ENCODE measurements at regions not wholly inside any gene's neighbourhood (a gene's known extent, or its start where the extent isn't known, plus 50 kb on each side); places are given as distances from the start of the nearest gene placed in this dataset.

DNA sequence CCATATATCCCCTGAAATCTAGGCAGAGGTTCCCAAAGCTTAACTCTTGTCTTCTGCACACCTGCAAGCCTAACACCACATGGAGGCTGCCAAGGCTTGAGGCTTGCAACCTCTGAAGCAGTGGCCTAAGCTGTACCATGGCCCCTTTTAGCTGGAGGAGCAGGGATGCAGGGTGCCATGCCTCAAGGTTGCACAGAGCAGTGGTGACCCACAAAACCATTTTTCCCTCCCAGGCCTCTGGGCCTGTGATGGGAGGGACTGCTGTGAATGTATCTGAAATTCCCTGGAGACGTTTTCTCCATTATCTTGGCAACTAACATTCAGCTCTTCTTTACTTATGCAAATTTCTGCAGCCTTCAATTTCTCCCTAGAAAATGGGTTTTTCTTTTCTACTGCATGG, 210.0 kb upstream of the KITLG start:
- Histone ChIP-seq H3K9me3 (no peaks in the 10 kb centered on the region), H3K36me3 (no peaks in the 10 kb centered on the region), H3K27ac (no peak overlapping the region), H3K27me3 (no peaks in the 10 kb centered on the region), H3K4me1 (ENCODE audit: control insufficient read depth in 1 of 2, insufficient read depth in 1 of 2, low read depth in 1 of 2, low read length in 1 of 2) (no peaks in the 10 kb centered on the region), H3K4me3 (ENCODE audit: low read depth in 1 of 2, low read length in 1 of 2) (no peak overlapping the region)
- TF ChIP-seq, protein P1, sequence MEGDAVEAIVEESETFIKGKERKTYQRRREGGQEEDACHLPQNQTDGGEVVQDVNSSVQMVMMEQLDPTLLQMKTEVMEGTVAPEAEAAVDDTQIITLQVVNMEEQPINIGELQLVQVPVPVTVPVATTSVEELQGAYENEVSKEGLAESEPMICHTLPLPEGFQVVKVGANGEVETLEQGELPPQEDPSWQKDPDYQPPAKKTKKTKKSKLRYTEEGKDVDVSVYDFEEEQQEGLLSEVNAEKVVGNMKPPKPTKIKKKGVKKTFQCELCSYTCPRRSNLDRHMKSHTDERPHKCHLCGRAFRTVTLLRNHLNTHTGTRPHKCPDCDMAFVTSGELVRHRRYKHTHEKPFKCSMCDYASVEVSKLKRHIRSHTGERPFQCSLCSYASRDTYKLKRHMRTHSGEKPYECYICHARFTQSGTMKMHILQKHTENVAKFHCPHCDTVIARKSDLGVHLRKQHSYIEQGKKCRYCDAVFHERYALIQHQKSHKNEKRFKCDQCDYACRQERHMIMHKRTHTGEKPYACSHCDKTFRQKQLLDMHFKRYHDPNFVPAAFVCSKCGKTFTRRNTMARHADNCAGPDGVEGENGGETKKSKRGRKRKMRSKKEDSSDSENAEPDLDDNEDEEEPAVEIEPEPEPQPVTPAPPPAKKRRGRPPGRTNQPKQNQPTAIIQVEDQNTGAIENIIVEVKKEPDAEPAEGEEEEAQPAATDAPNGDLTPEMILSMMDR (IDR thresholded peaks at IDR 0.05) = no peak

GRCh38 chr12:88784166-88784565, 203.9 kb upstream of the KITLG start:
- H3K36me3 ChIP-seq = no peaks in the 10 kb centered on the region
- TF ChIP-seq, protein P1 (IDR thresholded peaks at IDR 0.05) = no peak
- H3K4me3 ChIP-seq (ENCODE audit: low read depth in 1 of 2, low read length in 1 of 2) = no peak overlapping the region
- no peaks in the 10 kb centered on the region for H3K9me3 ChIP-seq
- no peaks in the 10 kb centered on the region for H3K4me1 ChIP-seq (ENCODE audit: control insufficient read depth in 1 of 2, insufficient read depth in 1 of 2, low read depth in 1 of 2, low read length in 1 of 2)
- H3K27ac ChIP-seq = no peak overlapping the region
- no peaks in the 10 kb centered on the region for H3K27me3 ChIP-seq

DNA sequence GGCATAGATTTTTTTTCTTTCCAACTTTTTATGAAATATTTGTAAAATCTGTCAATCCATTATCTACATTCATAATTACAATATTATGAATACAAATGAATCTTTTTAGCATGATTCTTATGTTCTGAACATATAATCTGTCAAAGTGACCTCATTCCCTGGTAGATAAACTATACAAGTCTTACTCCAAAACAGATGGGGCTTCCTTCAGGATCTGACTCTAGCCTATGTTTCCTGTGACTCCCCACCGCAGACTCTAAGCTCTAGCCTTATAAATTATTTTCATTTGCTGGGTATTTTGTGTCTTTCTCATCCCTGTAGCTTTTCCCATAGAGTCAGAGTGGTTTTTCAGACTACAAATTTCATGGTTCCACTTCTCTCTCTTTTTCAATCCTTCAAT, 202.1 kb upstream of the KITLG start:
- no peak overlapping the region for H3K4me3 ChIP-seq (ENCODE audit: low read depth in 1 of 2, low read length in 1 of 2)
- TF ChIP-seq, protein P1 (IDR thresholded peaks at IDR 0.05) = no peak

GRCh38 chr12:88781909-88782308, 201.6 kb upstream of the KITLG start:
- TF ChIP-seq, protein P1 (IDR thresholded peaks at IDR 0.05) = no peak
- Histone ChIP-seq H3K27ac (no peak overlapping the region), H3K9me3 (no peaks in the 10 kb centered on the region), H3K4me3 (ENCODE audit: low read depth in 1 of 2, low read length in 1 of 2) (no peak overlapping the region), H3K4me1 (ENCODE audit: control insufficient read depth in 1 of 2, insufficient read depth in 1 of 2, low read depth in 1 of 2, low read length in 1 of 2) (no peaks in the 10 kb centered on the region), H3K36me3 (no peaks in the 10 kb centered on the region), H3K27me3 (no peaks in the 10 kb centered on the region)

More for the DNA sequence above, 202.1 kb upstream of the KITLG start:
- no peaks in the 10 kb centered on the region for H3K9me3 ChIP-seq
- H3K36me3 ChIP-seq = no peaks in the 10 kb centered on the region
- no peaks in the 10 kb centered on the region for H3K27me3 ChIP-seq
- no peaks in the 10 kb centered on the region for H3K4me1 ChIP-seq (ENCODE audit: control insufficient read depth in 1 of 2, insufficient read depth in 1 of 2, low read depth in 1 of 2, low read length in 1 of 2)
- H3K27ac ChIP-seq = no peak overlapping the region

GRCh38 chr12:88778064-88778463, 197.8 kb upstream of the KITLG start:
- Histone ChIP-seq H3K9me3 (no peaks in the 10 kb centered on the region), H3K27me3 (no peaks in the 10 kb centered on the region), H3K36me3 (no peaks in the 10 kb centered on the region), H3K27ac (no peak overlapping the region), H3K4me3 (ENCODE audit: low read depth in 1 of 2, low read length in 1 of 2) (no peak overlapping the region), H3K4me1 (ENCODE audit: control insufficient read depth in 1 of 2, insufficient read depth in 1 of 2, low read depth in 1 of 2, low read length in 1 of 2) (no peaks in the 10 kb centered on the region)
- TF ChIP-seq, protein P1 (IDR thresholded peaks at IDR 0.05) = no peak

DNA sequence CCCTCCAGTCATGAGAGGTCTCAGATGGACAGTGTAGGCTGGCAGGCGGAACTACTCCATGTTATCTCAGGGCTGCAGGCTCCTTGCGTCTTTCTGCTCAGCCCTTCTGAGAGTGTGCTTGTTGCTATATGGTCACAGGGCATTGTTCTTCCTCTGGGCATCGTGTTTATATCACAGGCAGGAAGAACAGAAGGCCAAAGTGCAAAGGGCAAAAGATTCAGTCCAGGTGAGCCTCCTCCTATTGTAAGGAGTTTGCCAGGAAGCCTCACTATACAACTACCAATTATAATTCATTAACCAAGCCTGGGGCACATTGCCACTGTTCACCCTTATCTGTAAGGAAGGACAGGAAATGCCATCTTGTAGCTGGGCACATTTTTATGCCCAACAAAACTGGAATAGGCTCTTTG, 195.5 kb upstream of the KITLG start:
- Histone ChIP-seq H3K4me1 (ENCODE audit: control insufficient read depth in 1 of 2, insufficient read depth in 1 of 2, low read depth in 1 of 2, low read length in 1 of 2) (no peaks in the 10 kb centered on the region), H3K27ac (no peak overlapping the region), H3K9me3 (no peaks in the 10 kb centered on the region), H3K36me3 (no peaks in the 10 kb centered on the region), H3K27me3 (no peaks in the 10 kb centered on the region), H3K4me3 (ENCODE audit: low read depth in 1 of 2, low read length in 1 of 2) (no peak overlapping the region)
- TF ChIP-seq, protein P1 (IDR thresholded peaks at IDR 0.05) = no peak
